ENCODE measurements at regions not wholly inside any gene's neighbourhood (a gene's known extent, or its start where the extent isn't known, plus 50 kb on each side); places are given as distances from the start of the nearest gene placed in this dataset.

DNA sequence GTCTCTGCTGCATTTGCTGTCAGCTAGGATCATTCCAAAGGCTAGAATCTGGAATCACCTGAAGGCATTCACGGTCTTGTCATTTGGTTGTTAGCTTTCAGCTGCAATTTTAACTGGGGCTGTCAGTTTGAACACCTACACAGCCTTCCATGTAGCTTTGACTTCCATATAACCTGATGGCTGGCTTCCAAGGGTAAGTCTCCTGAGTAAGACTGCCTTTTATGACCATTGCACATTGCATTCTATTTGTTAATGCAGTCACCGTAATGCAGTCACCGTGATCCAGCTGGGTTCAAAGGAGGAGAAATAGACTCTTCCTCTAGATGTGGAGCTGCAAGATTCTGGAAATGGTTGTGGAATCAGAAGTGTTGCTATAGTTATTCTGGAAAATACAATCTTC, 1284.2 kb downstream of the ADGRL3 start:
- Histone ChIP-seq H2AFZ (ENCODE audit: low read length, unreplicated experiment) (no peak overlapping the region), H3K4me3 (ENCODE audit: low read depth, low read length) (no peak overlapping the region), H3K27ac (ENCODE audit: low read depth, low read length) (no peak overlapping the region), H3K79me2 (ENCODE audit: control insufficient read depth, insufficient read depth, low read length, unreplicated experiment) (no peaks in the 10 kb centered on the region), H3K36me3 (ENCODE audit: insufficient read depth, low read length) (no peaks in the 10 kb centered on the region), H3K4me1 (ENCODE audit: control insufficient read depth, insufficient read depth, low read length, unreplicated experiment) (no peaks in the 10 kb centered on the region), H3K27me3 (ENCODE audit: insufficient read depth, low read length) (no peaks in the 10 kb centered on the region)

GRCh38 chr4:62482355-62482754, 1282.2 kb downstream of the ADGRL3 start:
- Histone ChIP-seq H3K27ac (ENCODE audit: low read depth, low read length) (no peak overlapping the region), H2AFZ (ENCODE audit: low read length, unreplicated experiment) (no peak overlapping the region), H3K27me3 (ENCODE audit: insufficient read depth, low read length) (no peaks in the 10 kb centered on the region)

DNA sequence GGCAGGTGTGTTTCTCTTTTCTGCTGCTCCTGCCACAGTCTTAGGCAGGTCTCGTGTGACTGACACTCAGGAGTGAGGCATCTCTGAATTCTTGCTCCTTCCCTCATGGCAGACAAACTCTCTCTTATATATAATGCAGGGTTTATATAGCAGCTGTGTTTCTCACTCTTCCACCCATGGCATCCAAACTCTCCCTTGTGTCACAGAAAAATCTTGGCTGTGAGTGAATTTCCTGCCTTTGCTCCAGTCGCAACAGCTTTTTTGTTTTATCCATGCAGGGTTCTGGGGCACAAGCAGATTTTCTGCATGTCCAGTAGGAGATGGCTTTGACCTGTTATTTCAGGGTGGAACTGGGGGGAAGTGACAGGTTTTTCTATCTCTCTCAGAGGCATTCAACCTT, 1275.5 kb downstream of the ADGRL3 start:
- no peaks in the 10 kb centered on the region for H3K4me1 ChIP-seq (ENCODE audit: control insufficient read depth, insufficient read depth, low read length, unreplicated experiment)
- no peak overlapping the region for H3K4me3 ChIP-seq (ENCODE audit: low read depth, low read length)
- H3K27ac ChIP-seq (ENCODE audit: low read depth, low read length) = no peak overlapping the region
- no peaks in the 10 kb centered on the region for H3K27me3 ChIP-seq (ENCODE audit: insufficient read depth, low read length)
- H2AFZ ChIP-seq (ENCODE audit: low read length, unreplicated experiment) = no peak overlapping the region
- no peaks in the 10 kb centered on the region for H3K79me2 ChIP-seq (ENCODE audit: control insufficient read depth, insufficient read depth, low read length, unreplicated experiment)
- H3K36me3 ChIP-seq (ENCODE audit: insufficient read depth, low read length) = no peaks in the 10 kb centered on the region

More at GRCh38 chr4:62482355-62482754, 1282.2 kb downstream of the ADGRL3 start:
- H3K4me1 ChIP-seq (ENCODE audit: control insufficient read depth, insufficient read depth, low read length, unreplicated experiment) = no peaks in the 10 kb centered on the region
- H3K79me2 ChIP-seq (ENCODE audit: control insufficient read depth, insufficient read depth, low read length, unreplicated experiment) = no peaks in the 10 kb centered on the region
- H3K36me3 ChIP-seq (ENCODE audit: insufficient read depth, low read length) = no peaks in the 10 kb centered on the region
- H3K4me3 ChIP-seq (ENCODE audit: low read depth, low read length) = no peak overlapping the region

DNA sequence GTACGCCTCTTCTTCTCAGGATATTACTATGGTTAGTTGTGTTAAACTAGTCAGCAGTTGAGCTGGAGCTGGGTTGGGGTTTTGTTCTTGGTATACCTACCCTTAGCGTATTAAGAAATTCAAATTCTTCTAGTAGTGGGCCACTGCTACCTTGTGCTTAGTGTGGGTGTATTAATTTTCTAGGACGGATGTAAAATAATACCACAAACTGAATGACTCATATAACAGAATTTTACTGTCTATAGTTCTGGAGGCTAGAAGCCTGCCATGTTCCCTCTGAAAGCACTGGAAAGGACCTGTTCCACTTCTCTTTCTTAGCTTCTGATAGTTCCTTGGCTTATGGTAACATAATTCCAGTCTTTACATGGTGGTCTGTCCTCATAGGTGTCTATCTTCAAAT, 1274.7 kb downstream of the ADGRL3 start:
- no peaks in the 10 kb centered on the region for H3K27me3 ChIP-seq (ENCODE audit: insufficient read depth, low read length)
- no peak overlapping the region for H2AFZ ChIP-seq (ENCODE audit: low read length, unreplicated experiment)
- H3K27ac ChIP-seq (ENCODE audit: low read depth, low read length) = no peak overlapping the region
- H3K4me3 ChIP-seq (ENCODE audit: low read depth, low read length) = no peak overlapping the region
- no peaks in the 10 kb centered on the region for H3K79me2 ChIP-seq (ENCODE audit: control insufficient read depth, insufficient read depth, low read length, unreplicated experiment)
- no peaks in the 10 kb centered on the region for H3K36me3 ChIP-seq (ENCODE audit: insufficient read depth, low read length)
- H3K4me1 ChIP-seq (ENCODE audit: control insufficient read depth, insufficient read depth, low read length, unreplicated experiment) = no peaks in the 10 kb centered on the region

DNA sequence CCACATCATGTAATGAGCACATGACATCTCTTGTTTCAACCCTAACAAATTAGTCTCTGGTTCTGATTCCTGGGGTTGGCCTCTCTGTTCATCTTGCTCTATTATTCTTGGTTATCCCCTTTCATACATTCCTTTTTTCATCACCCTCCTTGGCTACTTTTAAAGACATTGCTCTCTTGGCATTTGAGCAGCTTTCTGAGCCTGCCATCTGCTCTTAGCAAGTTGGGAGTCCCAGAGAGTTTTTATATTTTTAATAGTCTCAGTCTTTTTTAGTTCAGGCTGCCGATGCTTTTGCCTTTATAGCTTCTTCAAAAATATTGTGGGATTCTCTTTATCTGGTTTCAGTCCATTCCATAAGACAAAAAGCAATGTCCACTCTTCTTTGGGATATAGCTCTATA, 1270.9 kb downstream of the ADGRL3 start:
- no peak overlapping the region for H3K4me3 ChIP-seq (ENCODE audit: low read depth, low read length)
- H3K27ac ChIP-seq (ENCODE audit: low read depth, low read length) = no peak overlapping the region
- H3K27me3 ChIP-seq (ENCODE audit: insufficient read depth, low read length) = no peaks in the 10 kb centered on the region
- H2AFZ ChIP-seq (ENCODE audit: low read length, unreplicated experiment) = no peak overlapping the region
- no peaks in the 10 kb centered on the region for H3K4me1 ChIP-seq (ENCODE audit: control insufficient read depth, insufficient read depth, low read length, unreplicated experiment)
- H3K36me3 ChIP-seq (ENCODE audit: insufficient read depth, low read length) = no peaks in the 10 kb centered on the region
- no peaks in the 10 kb centered on the region for H3K79me2 ChIP-seq (ENCODE audit: control insufficient read depth, insufficient read depth, low read length, unreplicated experiment)

DNA sequence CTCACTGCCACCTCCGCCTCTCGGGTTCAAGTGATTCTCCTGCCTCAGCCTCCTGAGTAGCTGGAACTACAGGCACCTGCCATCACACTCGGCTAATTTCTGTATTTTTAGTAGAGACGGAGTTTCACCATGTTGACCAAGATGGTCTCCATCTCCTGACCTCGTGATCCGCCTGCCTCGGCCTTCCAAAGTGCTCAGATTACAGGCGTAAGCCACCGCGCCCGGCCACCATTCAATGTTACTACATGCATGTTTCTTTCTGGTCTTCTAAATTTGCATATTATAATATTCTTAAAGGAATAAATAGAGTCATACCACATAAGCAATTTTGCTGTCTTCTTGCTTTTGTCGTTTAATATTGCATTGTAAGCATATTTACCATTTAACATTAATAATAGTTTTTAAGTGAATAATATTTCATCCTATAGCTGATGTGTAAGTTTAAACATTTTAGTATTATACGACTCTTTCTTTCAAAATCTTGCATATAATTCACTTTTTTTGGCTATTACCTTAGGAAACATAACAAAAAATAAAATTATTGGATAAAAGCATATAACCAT, 1270.4 kb downstream of the ADGRL3 start:
- no peaks in the 10 kb centered on the region for H3K36me3 ChIP-seq (ENCODE audit: insufficient read depth, low read length)
- no peak overlapping the region for H3K27ac ChIP-seq (ENCODE audit: low read depth, low read length)
- no peak overlapping the region for H2AFZ ChIP-seq (ENCODE audit: low read length, unreplicated experiment)
- H3K27me3 ChIP-seq (ENCODE audit: insufficient read depth, low read length) = no peaks in the 10 kb centered on the region
- no peaks in the 10 kb centered on the region for H3K79me2 ChIP-seq (ENCODE audit: control insufficient read depth, insufficient read depth, low read length, unreplicated experiment)
- H3K4me3 ChIP-seq (ENCODE audit: low read depth, low read length) = no peak overlapping the region
- no peaks in the 10 kb centered on the region for H3K4me1 ChIP-seq (ENCODE audit: control insufficient read depth, insufficient read depth, low read length, unreplicated experiment)

DNA sequence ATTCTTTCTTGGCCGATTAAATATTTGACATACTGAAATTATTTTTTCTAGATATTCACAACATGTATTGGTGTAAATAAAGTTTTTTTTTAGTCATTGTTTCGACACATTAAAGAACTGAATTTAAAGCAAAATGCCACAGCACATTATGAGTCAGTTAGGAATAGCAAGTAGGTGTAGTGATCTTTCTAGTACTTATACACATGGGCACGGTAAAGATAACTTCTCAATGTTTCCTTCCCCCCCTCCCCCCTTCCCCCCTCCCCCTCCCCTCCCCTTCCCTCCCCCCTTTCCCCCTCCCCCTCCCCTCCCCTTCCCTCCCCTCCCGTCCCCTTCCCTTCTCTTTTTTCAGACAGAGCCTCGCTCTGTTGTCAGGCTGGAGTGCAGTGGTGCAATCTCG, 1269.9 kb downstream of the ADGRL3 start:
- H3K79me2 ChIP-seq (ENCODE audit: control insufficient read depth, insufficient read depth, low read length, unreplicated experiment) = no peaks in the 10 kb centered on the region
- H3K27me3 ChIP-seq (ENCODE audit: insufficient read depth, low read length) = no peaks in the 10 kb centered on the region
- H3K27ac ChIP-seq (ENCODE audit: low read depth, low read length) = no peak overlapping the region
- no peak overlapping the region for H2AFZ ChIP-seq (ENCODE audit: low read length, unreplicated experiment)
- H3K4me3 ChIP-seq (ENCODE audit: low read depth, low read length) = no peak overlapping the region
- H3K36me3 ChIP-seq (ENCODE audit: insufficient read depth, low read length) = no peaks in the 10 kb centered on the region
- H3K4me1 ChIP-seq (ENCODE audit: control insufficient read depth, insufficient read depth, low read length, unreplicated experiment) = no peaks in the 10 kb centered on the region

GRCh38 chr4:62461961-62462360, 1261.8 kb downstream of the ADGRL3 start:
- Histone ChIP-seq H3K27me3 (ENCODE audit: insufficient read depth, low read length) (no peaks in the 10 kb centered on the region), H2AFZ (ENCODE audit: low read length, unreplicated experiment) (no peak overlapping the region), H3K79me2 (ENCODE audit: control insufficient read depth, insufficient read depth, low read length, unreplicated experiment) (no peaks in the 10 kb centered on the region), H3K4me3 (ENCODE audit: low read depth, low read length) (no peak overlapping the region), H3K36me3 (ENCODE audit: insufficient read depth, low read length) (no peaks in the 10 kb centered on the region), H3K27ac (ENCODE audit: low read depth, low read length) (no peak overlapping the region), H3K4me1 (ENCODE audit: control insufficient read depth, insufficient read depth, low read length, unreplicated experiment) (no peaks in the 10 kb centered on the region)

- Histone ChIP-seq H3K79me2 (ENCODE audit: control insufficient read depth, insufficient read depth, low read length, unreplicated experiment) (no peaks in the 10 kb centered on the region), H2AFZ (ENCODE audit: low read length, unreplicated experiment) (no peak overlapping the region), H3K27ac (ENCODE audit: low read depth, low read length) (no peak overlapping the region), H3K4me1 (ENCODE audit: control insufficient read depth, insufficient read depth, low read length, unreplicated experiment) (no peaks in the 10 kb centered on the region), H3K4me3 (ENCODE audit: low read depth, low read length) (no peak overlapping the region), H3K36me3 (ENCODE audit: insufficient read depth, low read length) (no peaks in the 10 kb centered on the region), H3K27me3 (ENCODE audit: insufficient read depth, low read length) (no peaks in the 10 kb centered on the region)
Observed at GRCh38 chr4:62460329-62460728, 1260.2 kb downstream of the ADGRL3 start.

DNA sequence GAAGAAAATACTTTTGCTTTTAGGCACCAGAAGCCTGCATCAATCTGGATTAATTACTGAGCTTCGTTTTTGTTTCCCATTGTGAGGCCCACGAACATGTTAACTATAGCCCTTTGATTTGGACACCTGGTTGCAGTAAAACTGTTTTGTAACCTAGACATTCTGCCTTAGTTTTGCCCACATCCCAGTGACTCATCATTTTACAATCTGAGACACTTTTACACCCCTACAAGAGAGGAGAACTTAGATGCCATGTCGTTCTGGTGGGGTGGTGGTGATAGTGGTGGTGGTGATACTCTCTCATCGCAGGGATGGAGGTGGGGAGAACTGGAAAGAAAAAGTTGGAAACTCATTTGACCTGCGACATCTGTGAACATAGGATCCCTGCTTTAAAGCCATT, 1257.2 kb downstream of the ADGRL3 start:
- no peak overlapping the region for H3K27ac ChIP-seq (ENCODE audit: low read depth, low read length)
- no peaks in the 10 kb centered on the region for H3K27me3 ChIP-seq (ENCODE audit: insufficient read depth, low read length)
- no peaks in the 10 kb centered on the region for H3K36me3 ChIP-seq (ENCODE audit: insufficient read depth, low read length)
- no peak overlapping the region for H3K4me3 ChIP-seq (ENCODE audit: low read depth, low read length)
- H3K79me2 ChIP-seq (ENCODE audit: control insufficient read depth, insufficient read depth, low read length, unreplicated experiment) = no peaks in the 10 kb centered on the region
- no peaks in the 10 kb centered on the region for H3K4me1 ChIP-seq (ENCODE audit: control insufficient read depth, insufficient read depth, low read length, unreplicated experiment)
- no peak overlapping the region for H2AFZ ChIP-seq (ENCODE audit: low read length, unreplicated experiment)

DNA sequence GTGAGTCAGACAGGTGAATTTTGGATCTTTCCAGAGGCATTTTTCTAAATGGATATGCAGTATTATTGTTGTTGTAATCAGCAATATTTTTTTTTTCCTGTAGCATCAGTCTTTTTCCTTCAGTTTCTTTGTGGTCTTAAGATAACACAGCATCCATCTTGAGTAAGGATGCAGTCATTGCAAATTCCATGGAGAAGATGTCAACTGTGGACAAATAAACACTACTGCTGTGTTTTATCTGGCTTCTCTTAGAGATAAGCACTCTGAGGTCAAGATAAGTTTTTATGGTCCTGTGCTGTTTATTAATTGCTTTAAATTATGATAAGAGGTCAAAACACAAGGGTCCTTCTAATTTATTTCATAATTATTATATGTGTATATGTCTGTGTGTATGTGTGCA, 1255.7 kb downstream of the ADGRL3 start:
- no peak overlapping the region for H3K4me3 ChIP-seq (ENCODE audit: low read depth, low read length)
- H2AFZ ChIP-seq (ENCODE audit: low read length, unreplicated experiment) = no peak overlapping the region
- H3K27ac ChIP-seq (ENCODE audit: low read depth, low read length) = no peak overlapping the region
- H3K36me3 ChIP-seq (ENCODE audit: insufficient read depth, low read length) = no peaks in the 10 kb centered on the region
- no peaks in the 10 kb centered on the region for H3K4me1 ChIP-seq (ENCODE audit: control insufficient read depth, insufficient read depth, low read length, unreplicated experiment)
- no peaks in the 10 kb centered on the region for H3K79me2 ChIP-seq (ENCODE audit: control insufficient read depth, insufficient read depth, low read length, unreplicated experiment)
- H3K27me3 ChIP-seq (ENCODE audit: insufficient read depth, low read length) = no peaks in the 10 kb centered on the region

Data from ACC112 (cell line).